HG02610 (cell line): ENCODE measurements at regions not wholly inside any gene's neighbourhood (a gene's known extent, or its start where the extent isn't known, plus 50 kb on each side); places are given as distances from the start of the nearest gene placed in this dataset.
"Not testable (repeated sequence)": the region's sequence is repeated elsewhere in the genome, so short reads cannot be mapped to it uniquely, and the experiment has no call there.

ENCODE experiments used
- ATAC-seq: cut with Tn5 transposase; IDR thresholded peaks from one replicate; pipeline ENCODE4 v1.9.1; 2021; ENCODE audit warnings: mild to moderate bottlenecking, moderate library complexity; ENCODE audit not compliant: unreplicated experiment

- no peak for ATAC-seq
Observed at GRCh38 chr11:130671801-130672700, 223.6 kb downstream of the ADAMTS15 start.

- ATAC-seq: no peak
Observed at GRCh38 chr11:130672911-130673310, 224.5 kb downstream of the ADAMTS15 start.

- ATAC-seq: no peak
Observed at GRCh38 chr11:130673698-130674097, 225.3 kb downstream of the ADAMTS15 start.

GRCh38 chr11:130674686-130675308 is 226.4 kb downstream of the ADAMTS15 start:
- ATAC-seq: no peak

- no peak for ATAC-seq
Observed at GRCh38 chr11:130675371-130675821, 227.0 kb downstream of the ADAMTS15 start.

GRCh38 chr11:130675917-130676316 is 227.5 kb downstream of the ADAMTS15 start:
- no peak for ATAC-seq

GRCh38 chr11:130677486-130678153 is 229.2 kb downstream of the ADAMTS15 start:
- ATAC-seq: no peak

GRCh38 chr11:130679247-130679646 is 230.8 kb downstream of the ADAMTS15 start:
- ATAC-seq: no peak

- not testable (repeated sequence) for ATAC-seq
Observed at GRCh38 chr11:130682471-130682870, 233.8 kb downstream of the SNX19 start.

- no peak for ATAC-seq
Observed at GRCh38 chr11:130689222-130689908, 226.9 kb downstream of the SNX19 start.

GRCh38 chr11:130691581-130691980 is 224.7 kb downstream of the SNX19 start:
- ATAC-seq: no peak

GRCh38 chr11:130692220-130692619 is 224.1 kb downstream of the SNX19 start:
- no peak for ATAC-seq

GRCh38 chr11:130693543-130693942 is 222.7 kb downstream of the SNX19 start:
- ATAC-seq: no peak

GRCh38 chr11:130694488-130695045 is 221.7 kb downstream of the SNX19 start:
- no peak for ATAC-seq

- no peak for ATAC-seq
Observed at GRCh38 chr11:130698174-130698573, 218.1 kb downstream of the SNX19 start.

- no peak for ATAC-seq
Observed at GRCh38 chr11:130699561-130699960, 216.7 kb downstream of the SNX19 start.

- no peak for ATAC-seq
Observed at GRCh38 chr11:130700092-130700491, 216.2 kb downstream of the SNX19 start.

- ATAC-seq: no peak
Observed at GRCh38 chr11:130703489-130704190, 212.6 kb downstream of the SNX19 start.

- no peak for ATAC-seq
Observed at GRCh38 chr11:130705670-130706421, 210.4 kb downstream of the SNX19 start.
